Activated CD8-positive, alpha-beta memory T cell treated with anti-CD3 and anti-CD28 coated beads, Interleukin-2, amount 50 U/mL, for 4 hours (primary cell): ENCODE measurements at regions not wholly inside any gene's neighbourhood (a gene's known extent, or its start where the extent isn't known, plus 50 kb on each side); places are given as distances from the start of the nearest gene placed in this dataset.

Source experiments
- DNase-seq: peaks from one replicate; pipeline ENCODE4 v3.0.0-alpha.2; 2020

GRCh38 chr4:181692965-181693364 is 550.2 kb upstream of the TENM3 start:
- no peak for DNase-seq

- no peak for DNase-seq
These were observed 549.7 kb upstream of the TENM3 start for GRCh38 chr4:181693517-181693916.

GRCh38 chr4:181698221-181698620 is 545.0 kb upstream of the TENM3 start:
- no peak for DNase-seq

GRCh38 chr4:181701214-181701613 is 542.0 kb upstream of the TENM3 start:
- no peak for DNase-seq

GRCh38 chr4:181701894-181702293 is 541.3 kb upstream of the TENM3 start:
- DNase-seq, result no peak

- DNase-seq, result no peak
These were observed 540.2 kb upstream of the TENM3 start for GRCh38 chr4:181702864-181703495.

GRCh38 chr4:181710143-181710542 is 533.1 kb upstream of the TENM3 start:
- DNase-seq, result no peak

GRCh38 chr4:181711387-181711786 is 531.8 kb upstream of the TENM3 start:
- no peak for DNase-seq

GRCh38 chr4:181728305-181728966 is 514.8 kb upstream of the TENM3 start:
- DNase-seq, result no peak

- no peak for DNase-seq
These were observed 511.3 kb upstream of the TENM3 start for GRCh38 chr4:181731900-181732299.

- no peak for DNase-seq
These were observed 505.5 kb upstream of the TENM3 start for GRCh38 chr4:181737744-181738143.

- DNase-seq, result no peak
These were observed 504.2 kb upstream of the TENM3 start for GRCh38 chr4:181739031-181739430.

- no peak for DNase-seq
These were observed 501.7 kb upstream of the TENM3 start for GRCh38 chr4:181741513-181741912.

- DNase-seq, result no peak
These were observed 497.1 kb upstream of the TENM3 start for GRCh38 chr4:181745933-181746625.

GRCh38 chr4:181748581-181748980 is 494.6 kb upstream of the TENM3 start:
- no peak for DNase-seq

- no peak for DNase-seq
These were observed 490.7 kb upstream of the TENM3 start for GRCh38 chr4:181752516-181752915.

- no peak for DNase-seq
These were observed 490.0 kb upstream of the TENM3 start for GRCh38 chr4:181753207-181753606.

GRCh38 chr4:181755846-181756245 is 487.4 kb upstream of the TENM3 start:
- no peak for DNase-seq

GRCh38 chr4:181756451-181757095 is 486.6 kb upstream of the TENM3 start:
- no peak for DNase-seq

GRCh38 chr4:181757098-181757497 is 486.1 kb upstream of the TENM3 start:
- no peak for DNase-seq

- no peak for DNase-seq
These were observed 485.1 kb upstream of the TENM3 start for GRCh38 chr4:181757910-181758660.

GRCh38 chr4:181760560-181760959 is 482.6 kb upstream of the TENM3 start:
- DNase-seq, result no peak

GRCh38 chr4:181761156-181761555 is 482.0 kb upstream of the TENM3 start:
- DNase-seq, result no peak
